Amniotic epithelial cell (primary cell): ENCODE measurements at regions not wholly inside any gene's neighbourhood (a gene's known extent, or its start where the extent isn't known, plus 50 kb on each side); places are given as distances from the start of the nearest gene placed in this dataset.

Experiments used
- DNase-seq: peaks from one replicate; pipeline ENCODE4 v3.0.0-alpha.2; 2010; ENCODE audit warnings: low read depth

DNA sequence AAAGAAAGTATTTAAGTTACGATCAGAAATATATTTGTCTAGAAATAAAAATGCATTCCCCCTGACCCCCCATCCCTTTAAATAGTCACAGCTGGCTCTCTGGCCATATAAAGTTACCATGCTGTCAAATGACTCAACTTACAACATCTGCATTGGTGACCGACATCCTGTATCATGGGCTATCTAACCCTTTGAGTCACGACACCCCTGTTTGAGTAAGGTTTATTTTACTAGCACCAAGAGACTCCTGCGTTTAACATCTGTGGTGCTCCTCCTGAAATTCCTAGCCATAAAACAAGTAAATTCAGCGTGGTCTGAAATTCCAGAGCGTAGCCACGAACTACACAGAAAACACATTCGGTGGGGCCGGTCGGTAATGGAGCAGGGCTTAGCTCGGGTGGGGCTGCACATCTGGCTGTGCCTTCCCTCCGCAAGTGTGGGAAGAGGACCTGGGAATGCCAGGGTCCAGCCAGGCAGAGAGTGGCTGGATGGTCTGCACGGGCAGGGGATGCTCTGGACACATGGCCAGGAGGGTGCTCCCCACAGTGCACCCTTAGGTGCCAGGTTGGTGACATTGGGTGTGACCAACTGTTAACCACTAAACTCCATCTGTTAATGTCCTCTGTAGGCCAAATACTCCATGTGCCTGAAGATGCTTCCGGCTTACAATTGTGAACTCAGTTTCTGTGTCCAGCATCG, 53.0 kb upstream of the CLDN14 start:
- no peak for DNase-seq

DNA sequence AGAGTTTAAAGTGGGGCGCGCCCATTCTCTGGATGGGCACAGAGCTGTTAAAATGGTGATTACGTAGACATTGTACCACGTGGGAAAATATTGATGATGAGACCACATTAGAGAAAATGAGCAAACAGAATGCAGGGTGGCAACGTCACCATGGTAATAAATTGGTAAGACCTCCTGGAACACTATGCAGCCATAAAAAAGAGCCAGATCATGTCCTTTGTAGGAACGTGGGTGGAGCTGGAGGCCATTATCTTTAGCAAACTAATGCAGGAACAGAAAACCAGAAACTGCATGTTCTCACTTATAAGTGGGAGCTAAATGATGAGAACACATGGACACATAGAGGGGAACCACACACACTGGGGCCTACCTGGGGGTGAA, 53.5 kb upstream of the CLDN14 start:
- no peak for DNase-seq

DNA sequence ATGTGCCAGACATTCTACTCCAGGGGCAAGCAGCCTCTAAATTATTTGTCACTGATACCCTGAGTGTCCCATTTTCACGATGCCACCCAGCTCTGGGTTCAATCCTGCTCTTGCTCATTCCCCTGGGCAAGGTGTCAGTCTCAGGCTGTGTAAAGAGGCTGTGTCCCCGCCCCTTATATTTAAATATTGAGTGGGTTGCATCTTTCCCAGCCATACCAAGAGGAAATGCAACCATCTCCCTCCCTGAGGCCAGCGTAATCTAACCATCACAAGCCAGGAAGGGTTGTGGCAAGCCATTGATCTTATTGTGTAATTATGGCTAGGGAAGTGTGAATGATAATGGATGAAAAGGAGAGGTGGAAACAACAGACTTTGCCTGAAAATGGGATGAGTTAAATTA, 54.7 kb upstream of the CLDN14 start:
- no peak for DNase-seq

DNA sequence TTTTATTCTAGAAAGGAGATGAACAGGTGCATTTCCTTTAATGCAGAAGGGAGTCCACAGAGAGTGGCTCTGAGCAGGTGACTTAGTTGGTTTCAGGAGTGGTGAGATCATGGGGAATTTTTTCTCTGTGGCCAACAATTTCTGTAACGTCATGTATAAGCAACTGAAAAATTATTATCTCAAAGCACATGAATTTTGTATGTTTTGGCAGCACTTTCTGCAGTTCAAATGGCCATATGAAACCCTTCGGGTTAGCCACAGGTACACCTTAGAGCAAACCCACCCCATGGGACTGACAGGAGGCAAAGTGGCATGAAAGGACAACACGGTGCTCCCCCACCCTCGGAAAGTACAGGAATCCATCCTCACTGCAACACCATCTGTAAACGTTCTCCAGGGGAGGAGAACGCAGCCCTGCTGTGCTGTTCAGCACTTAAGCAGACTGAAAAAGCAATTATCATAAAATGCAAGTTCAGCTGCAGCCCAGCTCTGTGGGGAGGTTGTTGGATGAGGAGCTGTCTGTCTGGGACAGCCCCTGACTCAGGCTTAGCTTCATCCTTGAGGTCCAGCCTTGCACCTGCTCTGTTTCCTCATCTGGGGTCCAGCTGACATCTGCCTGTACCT, 55.8 kb upstream of the CLDN14 start:
- DNase-seq, result no peak

DNA sequence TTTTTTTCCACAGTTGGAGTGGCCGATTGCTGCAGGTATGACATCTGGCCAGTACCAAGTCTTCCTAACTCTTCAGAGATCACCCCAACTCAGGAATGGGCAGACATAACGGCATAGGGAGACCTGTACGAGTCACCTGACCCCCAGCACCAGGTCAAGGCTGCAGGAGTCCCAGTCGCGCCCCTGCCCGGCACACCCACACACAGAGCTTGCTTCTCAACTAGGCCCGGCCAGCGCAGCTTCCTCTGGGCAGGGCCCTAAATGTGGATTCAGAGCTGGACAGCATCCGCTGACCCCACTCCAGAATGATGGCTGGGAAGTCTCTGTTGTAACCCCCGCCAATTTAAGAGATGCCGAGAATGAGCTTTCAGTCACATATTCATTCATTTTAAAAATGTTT, 58.8 kb upstream of the CLDN14 start:
- DNase-seq, result no peak

DNA sequence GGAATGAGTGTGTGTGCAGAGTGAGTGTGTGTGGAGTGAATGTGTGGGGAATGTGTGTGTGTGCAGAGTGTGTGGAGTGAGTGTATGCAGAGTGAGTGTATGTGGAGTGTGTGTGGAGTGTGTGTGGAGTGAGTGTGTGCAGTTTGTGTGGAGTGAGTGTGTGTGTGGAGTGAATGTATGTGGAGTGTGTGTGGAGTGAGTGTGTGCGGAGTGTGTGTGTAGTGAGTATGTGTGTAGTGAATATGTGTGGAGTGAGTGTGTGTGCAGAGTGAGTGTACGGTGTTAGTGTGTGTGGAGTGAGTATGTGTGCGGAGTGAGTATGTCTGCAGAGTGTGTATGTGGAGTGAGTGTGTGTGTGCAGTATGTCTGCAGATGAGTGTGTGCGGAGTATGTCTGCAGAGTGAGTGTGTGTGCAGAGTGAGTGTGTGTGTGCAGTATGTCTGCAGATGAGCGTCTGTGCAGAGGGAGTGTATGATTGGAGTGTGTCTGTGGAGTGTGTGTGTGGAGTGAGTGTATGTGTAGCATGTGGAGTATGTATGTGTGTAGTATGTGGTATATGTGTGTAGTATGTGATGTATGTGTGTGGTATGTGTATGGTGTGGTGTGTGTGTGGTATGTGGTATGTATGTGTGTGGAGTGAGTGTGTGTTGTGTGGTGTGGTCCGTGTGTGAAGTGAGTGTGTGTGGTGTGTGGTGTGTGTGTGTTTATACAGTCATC, 59.7 kb upstream of the CLDN14 start:
- DNase-seq, result no peak

DNA sequence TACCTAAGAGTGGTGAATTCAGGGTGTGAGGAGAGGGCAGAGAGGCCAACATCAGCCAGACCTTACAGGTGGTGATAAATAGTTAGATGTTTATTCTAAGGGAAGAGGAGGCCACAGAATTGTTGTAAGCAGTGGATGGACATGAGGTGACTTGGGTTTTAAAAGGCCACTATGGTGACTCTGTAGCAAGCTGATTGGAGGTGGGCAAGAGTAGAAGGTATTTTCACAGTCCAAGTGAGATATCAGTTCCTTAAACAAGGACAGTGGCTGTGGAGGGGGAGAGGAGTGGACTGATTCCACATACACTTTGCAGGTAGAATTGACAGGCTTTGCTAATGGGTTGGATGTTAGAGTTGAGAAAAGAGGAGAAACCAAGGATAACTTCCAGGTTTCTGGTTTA, 60.8 kb upstream of the CLDN14 start:
- no peak for DNase-seq

DNA sequence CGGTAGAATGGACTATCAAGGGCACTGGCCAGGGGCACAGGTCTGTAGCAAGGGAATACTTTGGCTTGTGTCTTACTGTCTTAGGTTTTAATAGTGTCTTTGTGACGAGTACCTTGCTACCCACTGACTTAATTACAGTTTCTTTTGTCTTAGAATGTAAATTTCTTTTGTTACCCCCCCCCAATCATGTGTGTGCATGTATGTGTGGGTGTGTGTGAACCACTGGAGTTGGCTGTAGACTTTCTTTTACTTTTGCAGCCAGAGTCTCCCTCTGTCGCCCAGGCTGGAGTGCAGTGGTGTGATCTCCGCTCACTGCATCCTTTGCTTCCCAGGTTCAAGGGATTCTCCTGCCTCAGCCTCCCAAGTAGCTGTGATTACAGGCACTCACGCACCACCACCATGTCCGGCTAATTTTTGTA, 61.8 kb upstream of the CLDN14 start:
- DNase-seq, result no peak

DNA sequence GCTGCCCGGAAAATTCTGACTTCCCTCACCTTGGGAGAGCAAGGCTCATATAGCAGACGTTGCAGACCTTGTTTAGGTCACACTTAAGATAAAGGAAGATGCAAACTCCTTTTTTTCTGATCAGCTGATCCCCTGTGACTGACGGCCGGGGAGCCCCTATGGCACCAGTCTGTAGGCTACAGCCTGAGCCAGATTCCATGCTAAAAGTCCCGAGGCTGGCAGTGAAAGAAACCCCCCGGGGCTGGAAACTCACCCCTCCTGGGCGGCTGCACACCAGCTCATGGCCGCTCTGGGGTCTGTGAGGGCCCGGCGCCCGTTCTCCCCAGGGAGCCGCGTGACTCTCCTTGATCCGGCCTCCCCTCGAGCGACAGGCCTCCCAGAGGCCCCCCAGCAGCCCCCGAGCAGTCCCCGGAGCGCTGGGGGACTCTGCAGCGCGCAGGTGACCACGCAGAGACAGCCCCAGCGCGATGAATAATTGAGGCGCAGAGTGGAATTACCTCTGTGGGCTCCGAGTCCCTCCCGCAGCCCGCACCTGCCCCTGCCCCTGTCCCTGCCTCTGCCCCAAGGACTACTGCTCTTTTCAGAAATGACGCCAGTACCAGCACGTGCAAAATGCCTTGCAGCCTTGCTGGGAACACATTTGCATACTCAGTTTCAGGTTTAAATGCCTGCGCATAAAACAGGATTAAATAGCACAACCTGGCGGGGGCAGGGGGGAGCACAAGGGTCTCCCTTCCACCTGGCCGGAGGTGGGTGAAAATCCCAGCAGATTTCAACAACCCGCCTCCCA, 62.6 kb upstream of the CLDN14 start:
- DNase-seq, result no peak

DNA sequence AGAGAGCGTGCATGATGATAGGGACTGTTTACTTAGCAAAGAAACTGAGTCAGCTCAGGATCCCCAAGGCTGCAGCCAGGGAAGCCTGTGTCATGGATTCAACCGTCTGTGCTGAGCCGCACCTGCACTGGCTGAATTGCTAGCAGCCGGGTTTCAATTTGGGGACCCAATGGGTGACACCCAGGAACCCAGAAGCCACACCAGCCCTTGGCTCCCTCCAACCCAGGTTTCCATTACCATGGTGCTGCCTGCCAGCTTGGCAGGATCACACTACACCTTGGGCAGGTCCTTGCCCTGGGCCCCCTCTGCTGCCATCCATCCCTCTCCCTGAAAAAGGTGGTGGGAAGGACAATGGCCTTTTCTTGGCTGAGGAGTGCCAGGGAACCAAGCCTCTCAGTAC, 64.0 kb upstream of the CLDN14 start:
- no peak for DNase-seq

DNA sequence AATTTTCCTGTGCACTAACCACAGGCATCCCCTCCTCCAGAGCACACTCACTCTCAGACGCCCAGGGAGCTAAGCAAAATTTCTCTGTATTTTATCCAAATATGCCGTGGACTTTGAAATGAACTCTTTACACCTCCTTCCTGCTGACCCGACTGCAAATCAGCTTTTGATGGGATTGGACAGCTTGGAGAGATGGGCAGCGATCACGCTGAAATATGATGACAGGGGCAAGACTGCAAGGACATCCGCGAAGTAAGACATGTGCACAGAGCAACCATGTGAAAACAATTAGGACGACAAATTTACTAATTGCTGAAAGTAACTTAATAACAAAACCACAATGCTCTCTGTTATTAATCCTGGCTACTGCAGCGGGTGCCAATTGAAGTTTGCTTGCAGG, 64.6 kb upstream of the CLDN14 start:
- DNase-seq, result no peak

DNA sequence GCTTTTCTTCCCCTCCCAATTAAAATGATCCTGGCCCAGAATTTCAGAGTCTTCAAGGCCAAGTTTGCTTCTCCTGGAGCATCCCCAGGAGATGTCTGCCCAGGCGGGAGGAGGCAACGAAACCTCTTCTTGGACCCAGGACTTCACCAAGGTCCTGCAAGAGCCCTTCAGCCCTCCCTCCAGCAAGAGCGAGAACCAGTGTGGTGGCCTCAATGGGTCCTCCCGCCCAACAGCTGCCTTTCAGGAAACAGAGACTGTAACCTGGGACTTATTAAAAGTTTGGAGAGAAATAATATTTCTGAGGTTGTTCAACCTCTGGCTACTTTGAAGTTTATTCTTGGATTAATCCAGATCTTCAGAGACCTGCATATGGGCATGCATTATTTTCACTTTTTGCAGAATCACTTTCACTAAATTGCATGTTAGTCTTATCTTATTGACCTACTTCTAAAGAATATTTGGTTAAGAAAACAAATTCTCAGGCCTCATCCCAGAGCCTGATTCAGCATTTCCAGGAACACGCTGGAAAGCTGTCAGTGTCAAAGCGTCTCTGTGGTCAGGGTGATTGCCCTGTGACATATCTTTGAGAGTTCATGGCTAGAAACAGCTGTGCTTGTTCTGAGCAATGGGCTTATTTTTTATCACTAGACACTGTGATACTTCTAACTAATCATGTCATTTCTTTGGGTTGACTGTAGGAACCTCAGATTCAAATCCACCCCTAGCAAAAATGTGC, 66.0 kb upstream of the CLDN14 start:
- DNase-seq, result peak; percentile 64

DNA sequence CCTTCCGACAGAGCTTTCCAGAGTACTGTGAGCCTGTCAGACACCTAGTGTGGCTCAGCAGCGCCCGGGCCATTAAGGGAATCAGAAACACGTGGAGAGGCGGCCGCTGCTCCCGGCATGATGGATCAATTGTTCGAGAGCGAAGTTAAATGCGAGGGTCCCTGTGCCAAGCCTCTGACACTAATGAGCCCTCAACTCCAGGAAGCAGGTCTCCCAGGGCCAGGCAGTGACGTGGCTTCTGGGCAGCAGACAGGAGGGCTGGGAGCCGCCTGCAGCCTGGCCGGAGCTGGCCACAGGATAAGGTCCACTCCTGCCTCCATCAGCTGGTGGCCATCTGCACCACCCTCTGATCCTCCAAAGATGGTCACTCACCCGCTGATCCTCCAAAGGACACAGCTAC, 67.5 kb upstream of the CLDN14 start:
- no peak for DNase-seq

DNA sequence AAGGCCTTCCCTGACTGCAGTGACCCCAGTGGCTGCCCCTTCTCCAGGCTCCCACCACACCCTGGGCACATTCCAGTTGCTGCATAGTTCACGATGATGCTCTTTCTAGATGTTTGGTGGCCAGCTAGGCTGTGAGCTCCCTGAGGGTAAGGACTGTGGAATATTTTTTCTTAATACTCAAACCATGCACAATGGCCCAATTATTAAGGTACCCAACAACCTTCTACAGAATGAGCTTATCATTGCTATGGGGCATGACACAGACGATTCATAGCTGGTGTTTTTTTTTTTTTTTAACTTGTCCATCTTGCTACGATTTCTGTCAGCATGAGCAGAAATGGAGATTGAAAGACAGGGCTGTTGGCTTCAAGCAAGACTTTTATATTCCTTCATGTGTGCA, 68.9 kb upstream of the CLDN14 start:
- no peak for DNase-seq

DNA sequence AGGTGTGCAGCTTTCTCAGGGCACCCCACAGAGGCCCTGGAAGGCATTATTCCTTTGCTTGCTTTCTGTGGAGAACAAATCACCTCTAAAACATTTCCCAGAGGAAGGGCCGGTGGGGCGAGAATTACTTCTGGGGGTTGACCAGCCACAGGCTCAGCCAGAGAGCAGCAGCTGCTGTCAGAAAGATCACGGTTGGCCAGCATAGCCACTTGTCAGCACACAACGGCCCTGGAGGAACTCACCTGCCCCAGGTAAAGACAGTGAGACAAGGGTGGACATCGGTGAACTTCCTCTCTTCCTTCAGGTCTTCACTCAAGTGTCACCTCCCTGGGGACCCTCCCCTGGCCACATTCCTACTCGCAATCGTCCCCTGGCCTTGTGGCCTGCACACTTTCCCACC, 69.5 kb upstream of the CLDN14 start:
- DNase-seq, result no peak

DNA sequence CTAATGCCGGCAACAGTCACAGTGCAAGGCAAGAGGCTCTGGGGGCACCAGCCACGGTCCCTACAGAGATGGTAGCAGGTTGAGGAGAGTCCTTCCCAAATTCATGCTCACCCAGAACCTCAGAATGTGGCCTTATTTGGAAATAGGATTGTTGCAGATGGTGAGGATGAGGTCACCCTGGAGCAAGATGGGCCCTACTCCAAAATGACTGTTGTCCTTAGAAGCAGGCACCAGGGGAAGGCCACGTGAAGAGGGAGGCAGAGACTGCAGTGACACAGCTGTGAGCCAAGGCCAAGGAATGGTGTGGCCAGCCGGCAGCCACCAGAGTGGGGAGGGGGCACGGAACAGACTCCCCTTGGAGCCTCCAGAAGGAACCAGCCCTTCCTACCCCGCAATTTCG, 70.8 kb upstream of the CLDN14 start:
- DNase-seq, result no peak

DNA sequence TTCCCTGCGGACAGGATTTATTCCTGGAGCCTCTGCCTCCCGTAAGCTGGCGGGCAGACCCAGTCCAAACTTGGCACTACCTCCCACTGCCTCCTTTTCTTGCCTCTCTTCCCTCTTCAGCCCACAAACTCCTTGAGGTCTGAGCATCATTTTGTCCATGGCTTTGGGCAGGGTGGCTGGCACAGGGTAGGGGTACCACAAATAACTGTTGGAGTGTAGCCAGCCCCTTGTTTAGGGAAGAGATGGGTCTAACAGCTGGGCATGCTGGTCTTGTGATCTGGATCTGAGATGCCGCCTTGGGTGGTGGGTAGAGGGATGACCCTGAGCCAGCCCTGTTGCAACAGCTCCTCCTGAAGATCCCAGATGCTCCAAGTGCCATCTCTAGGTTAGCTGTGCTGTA, 71.4 kb upstream of the CLDN14 start:
- DNase-seq, result no peak

DNA sequence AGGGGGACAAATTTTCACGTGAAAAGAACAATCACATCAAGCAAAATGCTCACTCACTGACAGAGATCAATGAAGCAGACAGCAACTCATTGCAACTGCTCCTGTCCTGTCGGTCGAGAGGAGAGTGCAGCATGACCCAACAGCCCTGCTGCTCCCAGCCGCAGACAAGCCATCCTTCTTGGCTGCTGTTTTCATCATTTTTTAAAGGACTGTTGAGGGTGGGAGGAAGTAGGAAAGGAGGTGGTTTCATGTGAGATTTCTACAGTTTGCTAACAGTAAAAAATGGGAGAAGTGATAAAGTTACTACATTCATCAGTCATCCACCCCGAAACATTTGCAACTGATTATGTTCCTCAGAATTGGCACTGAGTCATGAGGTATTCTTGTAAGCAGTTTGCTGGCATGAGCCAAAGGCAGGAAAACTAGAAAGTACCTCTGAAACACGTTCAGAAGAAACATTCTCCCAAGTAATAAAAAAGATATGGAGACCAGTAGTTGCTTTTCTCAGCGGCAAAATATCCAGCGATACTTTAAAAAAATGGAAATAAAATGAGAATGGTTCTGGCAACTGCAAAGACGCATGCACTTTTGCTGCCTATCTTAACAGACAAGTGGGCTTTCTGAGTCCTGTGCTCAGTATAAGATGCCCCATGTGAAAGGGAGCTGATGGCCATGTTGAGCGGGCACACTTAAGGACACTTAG, 72.0 kb upstream of the CLDN14 start:
- peak; percentile 92 for DNase-seq

DNA sequence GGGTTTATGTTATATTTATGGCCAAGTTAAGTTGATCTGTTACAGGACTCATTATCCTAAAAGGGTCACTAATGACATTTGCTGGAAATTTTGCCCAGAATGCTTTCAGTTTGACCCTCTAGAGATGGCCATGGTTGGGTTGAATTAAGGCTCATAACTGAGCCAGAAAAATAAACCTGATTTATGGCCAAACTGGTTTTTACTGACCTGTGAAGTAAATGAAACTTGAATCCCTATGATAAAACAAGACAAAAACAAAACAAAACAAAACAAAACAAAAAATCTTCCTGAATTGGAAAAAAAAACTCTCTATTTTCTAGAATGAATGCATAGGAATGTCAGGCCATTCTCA, 72.5 kb upstream of the CLDN14 start:
- DNase-seq, result no peak

DNA sequence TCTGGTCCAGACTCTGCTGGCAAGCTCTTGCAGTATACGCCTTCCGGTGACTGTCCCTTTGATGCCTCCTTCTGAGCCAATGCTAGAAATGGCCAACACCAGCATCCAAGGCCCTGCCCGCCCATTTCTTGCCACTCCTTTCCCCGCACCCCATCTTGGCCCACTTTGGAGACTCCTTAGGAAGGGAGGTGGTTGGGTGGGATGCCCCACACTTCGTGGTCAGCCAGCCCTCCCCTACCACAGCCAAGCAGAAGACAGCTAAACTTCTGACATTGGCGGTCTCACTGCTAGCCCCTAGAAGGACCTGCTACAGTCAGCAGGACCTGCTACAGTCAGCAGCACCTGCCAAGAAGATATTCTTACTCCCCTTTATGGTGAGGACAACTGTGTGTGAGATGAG, 73.5 kb upstream of the CLDN14 start:
- DNase-seq, result no peak

DNA sequence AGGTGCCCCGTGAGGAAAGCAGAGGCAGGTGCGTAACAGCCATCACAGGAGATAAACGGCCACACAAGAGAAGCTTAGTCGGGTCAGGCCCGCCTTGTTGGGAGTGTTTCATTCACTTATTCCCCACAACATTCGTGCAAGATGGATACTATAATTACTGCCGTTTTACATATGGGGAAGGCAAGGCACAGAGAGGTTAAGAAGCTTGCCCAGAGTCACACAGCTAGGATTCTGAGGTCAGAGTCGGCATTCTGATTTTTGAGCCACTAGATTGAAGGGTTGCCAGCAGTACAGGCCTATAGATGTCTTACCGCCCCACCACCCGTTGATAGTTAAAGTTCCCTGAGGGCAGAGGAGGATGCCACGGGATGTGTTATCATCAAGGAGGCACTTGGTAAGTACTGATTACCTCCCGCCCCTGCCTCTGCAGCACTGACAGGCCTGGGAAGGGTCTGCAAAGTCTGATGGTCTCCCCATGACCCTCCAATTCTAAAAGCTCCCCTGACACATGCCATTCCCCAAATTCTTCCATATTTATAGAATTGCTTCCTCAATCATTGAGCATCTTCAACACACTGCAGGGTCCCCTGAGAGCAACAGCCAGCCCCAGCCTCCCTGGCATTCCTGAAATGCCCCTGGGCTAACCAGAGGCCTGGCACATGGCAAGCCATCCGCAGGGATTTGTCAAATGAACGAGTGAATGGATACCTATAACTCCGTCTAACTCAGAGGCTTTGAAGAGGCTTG, 74.7 kb upstream of the CLDN14 start:
- no peak for DNase-seq
